ENCODE measurements at regions not wholly inside any gene's neighbourhood (a gene's known extent, or its start where the extent isn't known, plus 50 kb on each side); places are given as distances from the start of the nearest gene placed in this dataset.
A peak's percentile ranks its signal among the peaks of the same experiment; 100 is the strongest.
"Not testable (repeated sequence)": the region's sequence is repeated elsewhere in the genome, so short reads cannot be mapped to it uniquely, and the experiment has no call there.

GRCh38 chr4:57303012-57303751 lies 193.0 kb upstream of the IGFBP7 start:
- no peak for FAIRE-seq

DNA sequence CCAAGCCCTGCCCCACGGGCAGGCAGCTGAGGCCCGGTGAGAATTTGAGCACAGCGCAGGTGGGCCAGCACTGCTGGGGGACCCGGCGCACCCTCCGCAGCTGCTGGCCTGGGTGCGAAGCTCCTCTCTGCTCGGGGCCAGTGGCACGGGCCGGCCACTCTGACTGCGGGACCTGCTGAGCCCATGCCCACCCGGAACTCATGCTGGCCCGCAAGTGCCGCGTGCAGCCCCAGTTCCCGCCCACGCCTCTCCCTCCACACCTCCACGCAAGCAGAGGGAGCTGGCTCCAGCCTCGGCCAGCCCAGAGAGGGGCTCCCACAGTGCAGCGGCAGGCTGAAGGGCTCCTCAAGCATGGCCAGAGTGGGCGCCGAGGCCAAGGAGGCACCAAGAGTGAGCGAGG lies 190.1 kb upstream of the IGFBP7 start:
- not testable (repeated sequence) for FAIRE-seq

DNA sequence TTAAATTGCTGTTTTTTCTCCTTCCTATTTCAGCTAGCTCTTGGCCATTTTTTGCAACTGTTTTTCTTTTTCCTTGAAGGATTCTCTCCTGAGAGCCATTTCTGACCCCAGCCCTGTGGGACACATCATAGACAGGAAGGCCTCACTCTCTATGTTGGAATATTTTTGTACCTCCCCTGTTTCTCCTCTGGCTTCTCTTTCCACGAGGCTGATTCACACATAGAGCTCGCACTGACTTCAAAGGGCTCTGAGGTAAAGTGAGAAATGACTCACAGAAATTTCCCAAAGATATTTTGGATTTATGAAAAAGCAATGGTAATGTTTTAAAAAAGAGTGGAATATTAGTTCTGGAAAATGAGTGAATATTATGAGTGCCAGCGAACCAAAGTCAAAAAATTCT lies 181.7 kb upstream of the IGFBP7 start:
- no peak for FAIRE-seq

- no peak for FAIRE-seq
These were observed 177.8 kb upstream of the IGFBP7 start for GRCh38 chr4:57287687-57288604.

GRCh38 chr4:57282933-57283310 lies 172.7 kb upstream of the IGFBP7 start:
- FAIRE-seq = no peak

GRCh38 chr4:57280481-57280880 lies 170.3 kb upstream of the IGFBP7 start:
- no peak for FAIRE-seq

GRCh38 chr4:57278780-57279179 lies 168.6 kb upstream of the IGFBP7 start:
- FAIRE-seq = no peak

GRCh38 chr4:57274082-57274481 lies 163.9 kb upstream of the IGFBP7 start:
- FAIRE-seq = no peak

DNA sequence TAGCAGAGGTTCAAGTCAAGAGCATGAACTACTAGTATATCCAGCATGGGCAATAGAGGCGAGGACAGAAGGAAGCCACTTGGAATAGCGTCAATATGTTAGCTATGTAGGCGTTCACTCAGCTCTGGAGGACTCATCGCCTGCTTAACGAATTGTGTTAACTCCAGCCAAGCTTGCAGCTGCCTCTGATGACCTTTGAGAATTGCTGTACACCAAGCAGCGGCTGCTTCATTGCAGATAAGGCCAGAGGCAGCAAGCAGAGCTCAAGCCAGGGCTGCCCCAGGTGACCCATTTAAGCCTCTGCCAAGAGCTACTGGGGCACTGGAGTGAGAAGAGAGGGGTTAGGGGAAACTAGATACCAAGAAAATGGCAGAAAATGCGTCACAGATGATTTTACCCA lies 160.2 kb upstream of the IGFBP7 start:
- no peak for FAIRE-seq

GRCh38 chr4:57265831-57266582 lies 155.8 kb upstream of the IGFBP7 start:
- peak; percentile 46 for FAIRE-seq

DNA sequence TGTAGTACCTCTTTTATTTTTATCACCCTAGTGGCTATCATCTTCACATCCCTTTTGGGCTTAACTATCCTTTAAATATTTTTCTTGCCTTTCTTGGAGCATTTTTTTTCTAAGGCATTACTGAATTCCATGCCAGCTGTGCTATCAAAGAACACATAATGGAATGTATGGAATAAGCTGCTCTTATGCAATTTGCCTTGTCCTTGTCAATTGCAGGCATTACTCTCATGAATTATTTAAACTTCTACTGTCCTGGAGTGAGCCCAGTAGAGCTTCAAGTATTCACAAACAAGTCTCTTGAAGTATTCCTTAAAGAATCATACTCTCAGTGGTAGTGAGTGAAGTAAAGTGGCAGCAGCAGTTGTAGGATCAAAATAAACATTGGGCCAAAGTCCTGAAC lies 144.6 kb upstream of the IGFBP7 start:
- no peak for FAIRE-seq

GRCh38 chr4:57249083-57249482 lies 138.9 kb upstream of the IGFBP7 start:
- no peak for FAIRE-seq

DNA sequence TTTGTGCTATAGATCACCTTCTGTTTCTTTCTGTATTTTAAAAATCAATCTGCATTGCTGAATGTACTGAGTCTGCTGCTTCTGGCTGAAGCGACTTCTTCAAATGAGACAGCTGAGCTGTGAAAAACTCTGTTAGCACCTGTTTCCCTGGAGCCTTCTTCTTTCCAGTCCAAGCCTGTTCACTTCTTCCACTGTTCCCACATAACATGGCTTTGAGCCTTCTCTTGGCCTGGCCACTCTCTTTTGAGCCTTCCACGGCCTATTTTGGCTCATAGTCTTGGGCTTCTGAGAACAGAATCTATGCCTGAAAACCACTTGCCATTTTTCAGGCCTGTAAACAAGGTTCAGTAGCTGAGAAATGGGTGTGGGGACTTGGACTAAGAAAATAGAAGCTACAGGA lies 132.9 kb upstream of the IGFBP7 start:
- FAIRE-seq = no peak

GRCh38 chr4:57234252-57234775 lies 124.1 kb upstream of the IGFBP7 start:
- no peak for FAIRE-seq

DNA sequence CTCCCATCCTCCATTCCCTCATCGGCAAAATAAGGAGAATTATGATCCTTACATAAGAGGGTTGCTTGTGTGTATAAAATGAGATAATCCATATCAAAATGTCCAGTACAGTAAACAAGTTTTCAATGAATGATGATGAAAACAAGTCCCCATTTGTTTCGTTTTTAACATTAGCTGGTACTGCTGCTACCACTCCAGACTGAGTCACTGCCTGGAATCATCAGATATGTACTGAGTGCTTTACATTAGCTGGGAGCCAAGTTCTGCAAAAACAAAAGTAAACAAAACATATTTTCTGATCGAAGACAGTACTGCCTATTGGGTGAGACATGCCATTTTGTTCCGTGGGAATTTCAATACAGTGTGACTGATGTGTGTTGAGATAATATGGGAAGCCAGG lies 123.2 kb upstream of the IGFBP7 start:
- no peak for FAIRE-seq

DNA sequence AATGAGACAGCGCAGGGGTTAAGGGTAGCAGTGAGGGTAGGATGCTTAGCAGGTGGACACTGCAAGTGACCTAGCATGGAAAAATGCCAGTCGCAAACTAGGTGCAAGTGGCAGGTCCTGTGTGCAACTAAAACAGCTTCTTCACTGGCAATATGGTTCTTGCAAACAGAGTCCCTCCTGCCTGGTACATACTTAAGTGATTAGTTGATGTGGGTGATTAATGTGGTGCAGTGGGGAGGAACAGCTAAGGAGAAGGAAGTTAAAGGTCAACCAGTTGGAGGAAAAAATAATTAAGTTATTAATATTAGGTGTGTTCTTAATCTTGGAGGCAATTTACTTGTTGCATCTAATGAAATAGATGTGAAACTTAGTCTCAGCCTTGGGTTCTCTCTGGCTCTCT lies 121.6 kb upstream of the IGFBP7 start:
- no peak for FAIRE-seq

DNA sequence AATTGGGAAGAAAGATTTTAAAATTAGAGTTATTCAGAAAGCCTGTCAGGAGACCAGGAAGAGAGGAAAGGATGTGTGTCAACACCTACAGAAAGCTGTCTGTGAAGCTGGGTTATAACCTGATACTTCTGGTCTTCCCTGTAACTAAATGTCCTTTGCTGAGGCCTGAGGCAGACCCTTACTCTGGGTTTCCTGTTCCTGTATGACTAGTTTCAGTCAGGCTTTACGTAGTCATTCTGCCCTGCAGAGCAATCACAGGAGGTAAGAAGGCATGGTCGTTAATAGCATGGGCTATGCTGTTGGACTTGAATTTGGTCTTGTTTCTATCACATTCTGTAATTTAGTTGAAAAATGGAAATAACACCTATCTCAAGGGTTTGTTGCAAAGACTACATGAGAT lies 110.5 kb upstream of the IGFBP7 start:
- FAIRE-seq = no peak

DNA sequence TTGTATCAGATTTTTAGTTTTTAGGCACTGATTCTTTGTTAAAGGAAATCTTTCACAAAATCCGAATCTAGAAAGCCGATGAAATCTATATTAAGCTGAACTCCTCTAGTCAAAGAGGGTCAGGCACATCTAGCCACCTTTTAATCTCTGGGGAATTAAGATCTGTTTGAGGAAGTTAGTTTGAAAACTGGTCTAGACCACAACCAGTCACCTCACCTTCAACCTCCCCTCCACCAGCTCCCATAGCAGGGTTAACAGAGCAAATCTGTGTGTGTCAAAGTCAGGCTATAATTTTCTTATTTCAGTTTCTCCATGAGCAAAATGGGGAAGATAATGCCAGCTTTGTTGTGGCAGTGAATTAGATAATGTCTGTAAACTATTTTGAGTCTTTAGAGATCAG lies 110.0 kb upstream of the IGFBP7 start:
- FAIRE-seq = no peak

DNA sequence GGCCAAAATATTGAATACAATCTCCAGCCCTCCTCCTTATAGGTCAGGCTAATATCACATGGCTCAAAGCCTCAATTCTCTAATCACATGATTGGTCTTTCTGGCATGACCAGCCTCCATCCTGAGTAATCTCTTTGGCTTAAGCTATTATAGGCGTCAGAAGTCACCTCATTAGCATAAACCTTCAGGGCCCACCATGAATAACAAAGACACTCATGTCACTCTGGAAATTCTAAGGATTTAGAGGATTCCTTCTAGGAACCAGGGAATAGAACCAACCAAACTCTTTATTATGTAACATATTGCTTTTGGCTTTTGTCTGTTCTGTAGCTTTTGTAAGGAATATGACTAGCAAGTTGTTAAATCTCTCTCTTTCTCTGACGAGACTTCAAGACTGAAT lies 109.2 kb upstream of the IGFBP7 start:
- no peak for FAIRE-seq

DNA sequence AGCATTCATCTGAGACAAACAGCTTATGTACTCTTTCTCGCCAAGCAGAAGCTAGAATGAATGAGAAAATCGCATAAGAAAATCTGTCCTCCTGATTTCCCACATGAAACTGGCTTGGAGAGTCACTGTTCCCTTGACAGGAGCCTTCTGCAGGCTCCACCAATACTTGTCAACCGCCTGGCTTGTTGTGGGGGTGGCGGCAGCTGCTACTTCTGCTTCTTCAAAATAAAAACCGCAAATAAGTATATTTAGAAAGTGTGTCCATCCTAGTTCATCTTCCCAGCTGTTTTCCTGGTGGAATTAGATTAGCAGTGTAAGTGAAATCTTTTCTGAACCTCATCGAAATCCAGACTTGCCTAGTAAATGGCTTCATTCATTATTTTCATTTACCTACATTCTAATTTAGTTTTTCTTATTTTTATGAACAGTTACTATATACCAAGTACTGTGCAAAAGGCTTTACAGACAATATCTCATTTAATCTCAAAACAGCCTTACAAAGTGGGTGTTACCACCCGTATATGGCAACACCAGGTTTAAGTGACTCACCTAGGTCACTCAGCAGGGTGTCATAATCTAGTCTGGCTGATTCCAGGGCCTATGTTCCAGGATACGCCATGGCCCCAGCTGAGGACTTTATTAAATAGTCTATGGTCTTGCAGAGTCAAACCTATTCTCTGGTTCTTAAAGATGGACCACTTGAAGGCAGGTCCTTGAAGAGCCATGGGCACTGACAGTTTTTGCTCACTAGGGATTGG lies 104.6 kb upstream of the IGFBP7 start:
- FAIRE-seq = no peak

DNA sequence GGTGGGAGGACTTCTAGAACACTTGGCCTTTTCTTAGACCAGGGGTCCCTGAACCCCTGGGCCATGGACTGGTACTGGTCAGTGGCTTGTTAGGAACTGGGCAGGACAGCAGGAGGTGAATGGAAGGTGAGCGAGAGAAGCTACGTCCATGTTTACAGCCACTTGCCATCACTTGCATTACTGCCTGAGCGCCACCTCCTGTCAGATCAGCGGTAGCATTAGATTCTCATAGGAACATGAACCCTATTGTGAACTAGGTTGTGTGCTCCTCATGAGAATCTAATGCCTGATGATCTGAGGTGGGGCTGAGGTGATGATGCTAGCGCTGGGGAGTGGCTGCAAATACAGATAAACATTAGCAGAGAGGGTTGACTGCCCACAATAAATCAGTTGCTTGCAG lies 100.9 kb upstream of the IGFBP7 start:
- FAIRE-seq = no peak

GRCh38 chr4:57206172-57206571 lies 96.0 kb upstream of the IGFBP7 start:
- FAIRE-seq = no peak

Data from endometrium (tissue), 2 donors.